B cell (primary cell): ENCODE measurements at regions not wholly inside any gene's neighbourhood (a gene's known extent, or its start where the extent isn't known, plus 50 kb on each side); places are given as distances from the start of the nearest gene placed in this dataset.

Experiments
- ATAC-seq: fragments of 200-7000 bp; cut with Tn5 transposase; one replicate; pipeline ENCODE4 v1.10.0; 2021; ENCODE audit warnings: low read depth, mild to moderate bottlenecking, moderate number of reproducible peaks, moderate library complexity
- CTCF ChIA-PET: fragments of 350-600 bp; sonication (Branson Sonifier 250); formaldehyde crosslinking; loops from one replicate; lab custom pipeline; 2021; ENCODE audit warnings: antibody characterized with exemption, inconsistent platforms; lab: Charles Lee
- POLR2A ChIA-PET: fragments of 350-600 bp; sonication (Branson Sonifier 250); formaldehyde crosslinking; loops from one replicate; lab custom pipeline; 2021; ENCODE audit warnings: antibody characterized with exemption; lab: Charles Lee
- DNase-seq: peaks from one replicate; pipeline ENCODE4 v3.0.0; 2013
- H2AFZ ChIP-seq: 2 replicates; pipeline ENCODE4 v1.6.1; 2012; ENCODE audit warnings: mild to moderate bottlenecking, low read depth, low read length; ENCODE audit not compliant: insufficient read depth, poor library complexity, severe bottlenecking
- H3K27ac ChIP-seq, 2 donors: 1 replicate in 1 of 2; 2 replicates in 1 of 2; pipeline ENCODE4 v1.5.1; 2012 to 2013; ENCODE audit warnings: low read length in 2 of 2, mild to moderate bottlenecking in 2 of 2, moderate library complexity in 1 of 2
- H3K27me3 ChIP-seq, 4 experiments: fragments of 200-600 bp in 1 of 4; sonication (generic) in 1 of 4; replicated peaks in 1 of 4; 1 replicate in 2 of 4; 2 replicates in 2 of 4; pipeline versions ENCODE4 v1.6.1 to v1.7.0; 2013 to 2016; ENCODE audit warnings: low read length in 3 of 4, mild to moderate bottlenecking in 2 of 4, mixed read lengths in 1 of 4, moderate library complexity in 1 of 4; ENCODE audit not compliant: insufficient read depth in 4 of 4, control insufficient read depth in 3 of 4; ENCODE audit errors: control extremely low read depth in 1 of 4
- H3K36me3 ChIP-seq, 2 experiments: replicated peaks in 1 of 2; 1 replicate in 1 of 2; 2 replicates in 1 of 2; pipeline versions ENCODE4 v1.6.1 to v1.7.1; 2013; ENCODE audit warnings: low read length in 1 of 2; ENCODE audit not compliant: insufficient read depth in 2 of 2, control insufficient read depth in 1 of 2; ENCODE audit errors: control extremely low read depth in 1 of 2, extremely low read depth in 1 of 2
- H3K4me1 ChIP-seq, 2 donors: fragments of 200-600 bp in 1 of 2; sonication (generic) in 1 of 2; 1 replicate in 1 of 2; 2 replicates in 1 of 2; pipeline versions ENCODE4 v1.5.1 to v1.6.1; 2013 to 2017; ENCODE audit warnings: low read length in 2 of 2; ENCODE audit not compliant: control insufficient read depth in 2 of 2, insufficient read depth in 2 of 2
- H3K4me2 ChIP-seq: replicated peaks from 2 replicates; pipeline ENCODE3; 2012; ENCODE audit warnings: mild to moderate bottlenecking, low read depth, low read length; ENCODE audit not compliant: poor library complexity, severe bottlenecking
- H3K4me3 ChIP-seq, 5 experiments: fragments of 200-600 bp in 1 of 5; sonication (generic) in 1 of 5; 1 replicate in 3 of 5; 2 replicates in 2 of 5; pipeline versions ENCODE4 v1.5.1 to v1.7.0; 2011 to 2016; ENCODE audit warnings: low read length in 4 of 5, mild to moderate bottlenecking in 4 of 5, low read depth in 2 of 5, control low read depth in 1 of 5, moderate library complexity in 1 of 5; ENCODE audit not compliant: insufficient read depth in 1 of 5; ENCODE audit errors: control extremely low read depth in 1 of 5, extremely low read depth in 1 of 5
- H3K79me2 ChIP-seq: fragments of 200-600 bp; sonication (generic); one replicate; pipeline ENCODE4 v1.6.0; 2016; ENCODE audit warnings: low read length; ENCODE audit not compliant: control insufficient read depth, insufficient read depth
- H3K9ac ChIP-seq: fragments of 200-600 bp; sonication (generic); 2 replicates; pipeline ENCODE4 v1.6.1; 2017; ENCODE audit warnings: mild to moderate bottlenecking, low read length, moderate library complexity
- H3K9me3 ChIP-seq, 3 donors: one replicate each; pipeline versions ENCODE4 v1.6.1 to v1.7.1; 2013; ENCODE audit warnings: low read length in 2 of 3; ENCODE audit not compliant: control insufficient read depth in 2 of 3, insufficient read depth in 1 of 3; ENCODE audit errors: control extremely low read depth in 1 of 3
- H4K20me1 ChIP-seq: 2 replicates; pipeline ENCODE4 v1.6.0; 2012; ENCODE audit warnings: mild to moderate bottlenecking, low read length; ENCODE audit not compliant: insufficient read depth, control insufficient read depth, poor library complexity, severe bottlenecking
- H3K27ac Mint-ChIP-seq: one replicate; pipeline ENCODE4 v1.8.0; 2021; ENCODE audit warnings: mixed read lengths
- H3K27me3 Mint-ChIP-seq: one replicate; pipeline ENCODE4 v1.8.0; 2021; ENCODE audit warnings: mixed read lengths
- H3K4me1 Mint-ChIP-seq: one replicate; pipeline ENCODE4 v1.8.0; 2021; ENCODE audit warnings: mixed read lengths
- H3K4me3 Mint-ChIP-seq: one replicate; pipeline ENCODE4 v1.8.0; 2021; ENCODE audit warnings: mixed read lengths
- H3K9me3 Mint-ChIP-seq: one replicate; pipeline ENCODE4 v1.8.0; 2022; ENCODE audit warnings: mixed read lengths; ENCODE audit not compliant: insufficient read depth
- CTCF ChIP-seq: fragments of 200-600 bp; IDR thresholded peaks from one replicate; pipeline ENCODE4 v1.8.0; 2022; ENCODE audit warnings: antibody characterized with exemption, mild to moderate bottlenecking
- EZH2 ChIP-seq: IDR thresholded peaks from 2 replicates; pipeline ENCODE4 v1.6.1; 2012; ENCODE audit warnings: borderline replicate concordance, low read depth, mild to moderate bottlenecking, moderate library complexity, low read length; ENCODE audit not compliant: insufficient read depth, poor library complexity, severe bottlenecking
- WGBS: methylation state at CpG from one replicate; pipeline ENCODE4 v1.1.5; 2013; ENCODE audit warnings: missing lambda C conversion rate; ENCODE audit not compliant: insufficient coverage; 5-methylcytosine and 5-hydroxymethylcytosine counted together
- intact Hi-C: fragments of 100-400 bp; cut with micrococcal nuclease; formaldehyde crosslinking; loops from one replicate; pipeline ENCODE4 v1.10.0; 2022

GRCh38 chr11:37468344-37468743 lies 870.3 kb upstream of the RAG2 start:
- H3K9ac ChIP-seq = no peak overlapping the region
- Mint-ChIP-seq H3K4me1 (no peaks in the 10 kb centered on the region), H3K27ac (no peak overlapping the region), H3K4me3 (no peak overlapping the region), H3K27me3 (no peaks in the 10 kb centered on the region), H3K9me3 (peaks cover 2% of the 10 kb centered on the region)
- no peak overlapping the region for H2AFZ ChIP-seq
- H3K4me2 ChIP-seq = no peak overlapping the region
- ChIA-PET POLR2A (no interaction called here), CTCF (no interaction called here)
- H4K20me1 ChIP-seq = no peaks in the 10 kb centered on the region
- WGBS = 93% methylated on average over 3 of the region's 4 CpGs
- intact Hi-C loops = loop anchor here (10.0 kb wide), 1 partner anchor 74 kb away; no protein-coding TSS in a partner anchor
- no peaks in the 10 kb centered on the region for H3K79me2 ChIP-seq
- no peaks in the 10 kb centered on the region for H3K4me1 ChIP-seq
- ATAC-seq = no peak
- H3K27me3 ChIP-seq = no peaks in the 10 kb centered on the region
- H3K27ac ChIP-seq = no peak overlapping the region
- H3K36me3 ChIP-seq = no peaks in the 10 kb centered on the region
- no peak for DNase-seq
- no peak overlapping the region for H3K4me3 ChIP-seq
- no peaks in the 10 kb centered on the region for H3K9me3 ChIP-seq
- TF ChIP-seq CTCF (no peak), EZH2 (no peak)

- Mint-ChIP-seq H3K4me3 (no peak overlapping the region), H3K27ac (no peak overlapping the region), H3K27me3 (no peaks in the 10 kb centered on the region), H3K9me3 (peaks cover 1% of the 10 kb centered on the region), H3K4me1 (no peaks in the 10 kb centered on the region)
- ChIA-PET POLR2A (no interaction called here), CTCF (no interaction called here)
- Histone ChIP-seq H3K4me1 (no peaks in the 10 kb centered on the region), H3K79me2 (no peaks in the 10 kb centered on the region), H3K9me3 (no peaks in the 10 kb centered on the region), H3K27ac (no peak overlapping the region), H3K36me3 (no peaks in the 10 kb centered on the region), H4K20me1 (no peaks in the 10 kb centered on the region), H3K27me3 (no peaks in the 10 kb centered on the region), H2AFZ (no peak overlapping the region), H3K9ac (no peak overlapping the region), H3K4me2 (no peak overlapping the region), H3K4me3 (no peak overlapping the region)
- no peak for DNase-seq
- ATAC-seq = no peak
- TF ChIP-seq CTCF (no peak), EZH2 (no peak)
- intact Hi-C loops = loop anchor here (10.0 kb wide), 1 partner anchor 70 kb away; no protein-coding TSS in a partner anchor
Observed at GRCh38 chr11:37465221-37465620, 867.2 kb upstream of the RAG2 start.
